SK-N-MC (cell line): ENCODE measurements at regions not wholly inside any gene's neighbourhood (a gene's known extent, or its start where the extent isn't known, plus 50 kb on each side); places are given as distances from the start of the nearest gene placed in this dataset.

Source experiments
- EZH2 ChIP-seq: fragments of 200-600 bp; sonication (generic); IDR thresholded peaks from one replicate; pipeline ENCODE4 v1.6.1; 2017; ENCODE audit warnings: antibody characterized with exemption
- FOXP2 ChIP-seq: optimal IDR thresholded peaks from 2 replicates; pipeline ENCODE3; 2011; ENCODE audit warnings: mild to moderate bottlenecking, moderate library complexity; ENCODE audit not compliant: insufficient read depth; ENCODE audit errors: extremely low read length, control extremely low read depth
- POLR2AphosphoS5 ChIP-seq: IDR thresholded peaks from 2 replicates; pipeline ENCODE4 v1.6.1; 2012; ENCODE audit warnings: mild to moderate bottlenecking, low read depth, low read length, borderline replicate concordance

GRCh38 chr6:167469672-167470071 lies 144.8 kb downstream of the TTLL2 start:
- TF ChIP-seq POLR2AphosphoS5 (no peak), EZH2 (no peak), FOXP2 (no peak)
